Suppressor macrophage treated with lipopolysaccharide for 4 hours (primary cell): ENCODE measurements at regions not wholly inside any gene's neighbourhood (a gene's known extent, or its start where the extent isn't known, plus 50 kb on each side); places are given as distances from the start of the nearest gene placed in this dataset.
"Not testable (repeated sequence)": the region's sequence is repeated elsewhere in the genome, so short reads cannot be mapped to it uniquely, and the experiment has no call there.

Source experiments
- DNase-seq: peaks from one replicate; pipeline ENCODE4 v3.0.0-alpha.2; 2020

GRCh38 chr12:108423486-108423885 is 84.4 kb upstream of the CMKLR1 start:
- no peak for DNase-seq

- not testable (repeated sequence) for DNase-seq
These were observed 82.0 kb upstream of the CMKLR1 start for GRCh38 chr12:108421082-108421481.

DNA sequence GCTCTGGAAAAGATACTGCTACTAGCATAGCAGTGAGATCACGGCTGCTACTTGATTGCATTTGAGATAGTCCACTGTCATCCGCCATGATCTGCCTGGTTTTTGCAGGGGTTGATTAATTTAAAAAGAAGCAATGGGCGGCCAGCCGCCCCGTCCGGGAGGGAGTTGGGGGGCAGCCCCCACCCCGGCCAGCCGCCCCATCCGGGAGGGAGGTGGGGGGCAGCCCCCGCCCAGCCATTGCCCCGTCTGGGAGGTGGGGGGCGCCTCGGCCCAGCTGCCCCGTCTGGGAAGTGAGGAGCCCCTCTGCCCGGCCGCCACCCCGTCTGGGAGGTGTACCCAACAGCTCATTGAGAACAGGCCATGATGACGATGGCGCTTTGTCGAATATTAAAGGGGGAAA is 81.3 kb upstream of the CMKLR1 start:
- DNase-seq, result not testable (repeated sequence)

DNA sequence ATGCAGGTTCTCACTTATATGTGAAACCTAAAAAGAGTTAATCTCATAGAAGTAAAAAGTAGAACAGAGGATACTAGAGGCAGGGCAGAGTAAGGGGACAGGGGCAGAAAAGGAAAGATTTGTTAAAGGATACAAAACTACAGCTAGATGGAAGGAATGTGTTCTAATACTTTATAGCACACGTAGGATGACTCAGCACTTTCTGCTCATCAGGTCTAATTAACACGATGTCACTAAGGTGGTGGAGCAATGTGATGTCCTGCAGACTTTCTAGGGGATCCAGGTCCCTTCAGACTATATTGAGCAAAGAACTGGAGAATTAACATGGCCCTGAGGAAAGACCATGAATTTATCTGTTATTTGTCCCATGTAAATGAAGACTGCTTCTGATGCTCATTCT is 80.8 kb upstream of the CMKLR1 start:
- DNase-seq, result no peak

- no peak for DNase-seq
These were observed 79.2 kb upstream of the CMKLR1 start for GRCh38 chr12:108418164-108418890.

DNA sequence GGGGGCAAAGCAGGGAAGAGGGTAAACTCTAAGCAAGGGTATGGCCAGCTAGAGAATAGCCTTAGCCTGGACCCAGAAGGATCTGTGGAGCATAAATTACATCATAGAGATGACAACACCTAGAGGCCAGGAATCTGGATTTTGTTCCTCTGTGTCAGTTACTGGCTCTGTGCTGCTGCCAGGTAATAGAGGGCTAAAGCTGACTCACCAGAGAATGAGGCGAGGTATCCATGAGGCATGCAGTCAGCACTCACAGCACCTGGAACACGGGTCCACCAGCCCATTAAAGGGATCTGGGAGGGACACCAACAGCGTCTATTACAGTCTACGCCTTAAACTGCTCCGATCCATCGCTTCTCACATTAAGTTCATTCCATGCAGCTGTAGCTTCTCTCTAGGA is 74.9 kb upstream of the CMKLR1 start:
- no peak for DNase-seq

- DNase-seq, result no peak
These were observed 71.6 kb upstream of the CMKLR1 start for GRCh38 chr12:108410689-108411088.

GRCh38 chr12:108409481-108409880 is 70.4 kb upstream of the CMKLR1 start:
- no peak for DNase-seq

- no peak for DNase-seq
These were observed 64.8 kb upstream of the CMKLR1 start for GRCh38 chr12:108403952-108404351.

- DNase-seq, result no peak
These were observed 62.9 kb upstream of the CMKLR1 start for GRCh38 chr12:108401964-108402363.

- no peak for DNase-seq
These were observed 61.9 kb upstream of the CMKLR1 start for GRCh38 chr12:108400900-108401480.

GRCh38 chr12:108400481-108400880 is 61.4 kb upstream of the CMKLR1 start:
- DNase-seq, result no peak

DNA sequence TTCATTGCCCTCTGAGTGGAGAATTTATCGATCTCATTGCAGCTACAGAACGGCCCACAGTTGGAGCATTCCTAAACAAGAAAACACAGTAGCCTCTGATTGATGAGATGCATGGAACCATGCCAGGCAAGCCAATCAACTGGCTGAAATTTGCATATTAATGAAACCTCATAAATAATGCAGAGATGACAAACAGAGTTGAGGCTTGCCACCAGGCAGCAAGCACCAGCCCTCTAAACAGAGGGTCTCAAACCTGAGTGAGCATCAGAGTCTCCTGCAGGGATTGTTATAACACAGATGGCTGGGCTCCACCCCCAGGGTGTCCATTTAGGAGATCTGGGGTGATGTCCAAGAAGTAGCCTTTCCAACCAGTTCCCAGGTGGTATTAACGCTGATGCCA is 60.9 kb upstream of the CMKLR1 start:
- no peak for DNase-seq

- DNase-seq, result no peak
These were observed 60.4 kb upstream of the CMKLR1 start for GRCh38 chr12:108399514-108399913.

GRCh38 chr12:108394196-108394595 is 55.1 kb upstream of the CMKLR1 start:
- DNase-seq, result no peak

DNA sequence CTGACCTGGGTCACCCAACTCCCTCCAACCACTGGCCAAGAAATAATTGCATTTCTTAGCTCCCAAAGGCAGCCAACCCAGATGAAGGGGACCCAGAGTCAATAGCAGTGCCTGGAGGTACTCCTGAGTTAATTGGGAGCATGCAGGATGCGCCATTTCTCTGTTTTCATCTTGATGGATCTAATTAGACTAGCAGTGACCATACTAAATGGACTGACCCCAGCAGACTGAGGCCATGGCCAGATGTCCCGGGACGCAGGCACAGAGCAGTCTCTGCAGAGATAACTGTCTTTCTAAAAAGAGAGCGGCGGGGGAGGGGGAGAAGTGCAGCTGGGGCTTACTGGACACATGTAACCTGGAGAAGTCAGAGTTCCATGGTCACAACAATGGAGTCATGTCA is 53.2 kb upstream of the CMKLR1 start:
- no peak for DNase-seq

DNA sequence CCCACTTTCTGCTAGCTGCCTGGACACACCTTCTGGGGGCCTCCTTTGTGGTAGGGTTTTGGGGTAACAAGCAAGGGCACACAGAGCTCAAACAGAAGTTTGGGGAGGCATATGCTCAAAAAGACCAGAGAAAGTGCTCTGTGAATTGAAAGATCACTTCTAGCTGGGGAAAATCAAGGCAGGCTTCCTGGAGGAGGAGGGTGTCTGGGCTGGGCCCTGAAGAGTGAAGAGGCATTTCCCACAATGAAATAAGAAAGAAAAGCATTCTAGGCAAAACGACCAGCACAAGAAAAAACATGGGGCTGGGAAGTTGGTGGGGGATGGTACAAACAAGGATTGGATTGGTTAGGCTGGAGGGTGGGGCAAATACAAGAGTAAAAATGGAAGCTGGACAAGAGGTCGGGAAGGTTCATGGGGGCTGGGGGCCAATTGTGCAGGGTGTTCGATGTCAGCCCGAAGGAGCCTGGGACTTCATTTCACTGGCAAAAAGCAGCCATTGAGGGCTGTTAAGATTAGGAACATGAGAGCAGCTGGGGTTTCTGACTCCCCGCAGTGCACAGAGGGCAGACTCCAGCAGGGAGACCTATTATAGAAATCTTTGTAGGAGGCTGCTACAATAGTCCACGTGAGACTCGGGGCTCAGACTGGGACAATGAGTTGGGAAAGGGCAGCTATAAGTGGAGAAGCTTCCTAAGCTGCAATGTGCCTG is 51.5 kb upstream of the CMKLR1 start:
- DNase-seq, result no peak

DNA sequence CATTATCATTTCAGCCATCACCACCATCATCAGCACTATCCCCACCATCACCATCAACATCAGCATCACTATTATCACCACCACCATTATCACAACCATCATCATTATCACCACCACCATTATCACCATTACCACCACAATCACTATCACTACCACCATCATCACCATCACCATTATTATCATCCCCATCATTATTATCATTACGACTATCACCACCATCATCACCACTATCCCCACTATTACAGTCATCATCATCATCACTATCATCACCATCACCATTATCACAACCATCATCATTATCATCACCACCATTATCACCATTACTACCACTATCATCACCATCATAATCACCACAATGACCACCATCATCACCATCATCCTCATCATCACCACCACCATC is 50.4 kb upstream of the CMKLR1 start:
- no peak for DNase-seq
